ENCODE measurements at regions not wholly inside any gene's neighbourhood (a gene's known extent, or its start where the extent isn't known, plus 50 kb on each side); places are given as distances from the start of the nearest gene placed in this dataset.
"Not testable (repeated sequence)": the region's sequence is repeated elsewhere in the genome, so short reads cannot be mapped to it uniquely, and the experiment has no call there.

DNA sequence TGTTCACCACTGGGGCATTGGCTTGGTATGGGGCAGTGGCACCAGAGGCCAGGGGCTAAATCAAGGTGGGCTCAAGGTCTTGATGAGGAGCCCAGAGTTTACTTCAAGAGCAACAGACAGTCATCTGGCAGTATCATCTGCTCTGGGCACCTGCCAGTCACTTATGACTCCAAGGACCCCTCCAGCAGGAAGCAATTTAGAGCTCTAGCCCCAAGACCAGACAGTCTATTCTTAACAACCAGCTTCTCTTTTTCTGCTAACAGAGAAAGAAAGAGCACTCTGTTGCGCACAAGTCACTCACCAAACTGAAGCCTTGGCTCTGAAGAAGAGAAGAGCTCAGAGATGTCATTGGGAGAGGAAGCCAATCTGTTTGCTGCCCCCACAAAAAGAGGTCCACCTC, 309.2 kb downstream of the HS3ST1 start:
- DNase-seq = no peak

DNA sequence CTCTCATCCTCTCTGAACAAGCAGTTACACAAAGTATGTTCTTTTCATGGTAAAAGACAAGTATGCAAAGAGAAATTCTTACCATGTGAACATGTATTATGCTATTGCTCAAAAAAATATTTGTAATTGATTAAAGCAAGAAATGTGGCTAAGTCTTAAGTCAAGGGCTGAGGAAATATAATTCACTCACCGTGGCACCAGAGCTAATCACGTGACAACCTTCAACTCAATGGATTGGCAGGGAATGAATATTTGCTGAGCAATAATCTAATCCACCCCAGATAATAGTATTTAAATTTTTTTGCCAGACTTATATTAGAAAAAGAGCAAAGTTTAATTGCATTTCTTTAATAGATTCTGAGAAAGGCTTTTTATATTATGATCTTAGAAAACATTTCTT, 310.2 kb downstream of the HS3ST1 start:
- no peak for DNase-seq

DNA sequence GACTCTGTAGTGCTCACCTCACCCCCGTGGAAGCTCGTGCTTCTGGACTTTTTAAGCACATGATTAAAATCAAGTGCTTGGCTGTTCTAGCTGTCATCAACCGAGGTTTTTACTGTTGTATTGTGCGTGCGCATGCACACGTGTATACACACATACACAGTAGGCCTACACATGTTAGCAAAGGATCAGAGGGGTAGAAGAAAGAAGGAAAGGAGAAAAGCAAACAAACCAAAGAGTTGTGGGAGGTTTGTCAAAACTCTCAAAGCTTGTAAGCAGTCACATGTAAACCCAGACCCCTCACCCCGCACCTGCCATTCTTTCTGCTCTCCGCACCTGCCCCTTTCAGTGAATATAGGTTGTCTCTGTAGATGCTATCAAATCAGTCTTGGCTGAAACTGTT, 311.8 kb downstream of the HS3ST1 start:
- no peak for DNase-seq

DNA sequence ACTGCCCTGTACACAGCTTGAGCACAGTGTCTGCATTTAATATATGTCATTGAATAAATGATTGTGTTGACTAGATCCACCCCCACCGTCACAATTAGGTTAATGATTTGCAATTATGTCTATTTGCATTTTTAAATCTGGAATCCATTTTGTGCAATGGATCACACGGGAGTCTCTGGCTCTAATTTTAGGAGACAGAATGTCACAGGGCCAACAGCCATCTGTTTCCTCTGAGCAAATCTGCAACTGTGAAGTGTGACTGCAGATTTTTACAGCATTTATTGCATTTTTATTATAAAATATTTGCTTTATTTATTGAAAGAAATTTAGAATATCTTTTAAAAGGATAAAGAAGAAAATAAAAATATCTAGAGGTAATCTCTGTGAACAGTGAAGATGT, 316.8 kb downstream of the HS3ST1 start:
- no peak for DNase-seq

DNA sequence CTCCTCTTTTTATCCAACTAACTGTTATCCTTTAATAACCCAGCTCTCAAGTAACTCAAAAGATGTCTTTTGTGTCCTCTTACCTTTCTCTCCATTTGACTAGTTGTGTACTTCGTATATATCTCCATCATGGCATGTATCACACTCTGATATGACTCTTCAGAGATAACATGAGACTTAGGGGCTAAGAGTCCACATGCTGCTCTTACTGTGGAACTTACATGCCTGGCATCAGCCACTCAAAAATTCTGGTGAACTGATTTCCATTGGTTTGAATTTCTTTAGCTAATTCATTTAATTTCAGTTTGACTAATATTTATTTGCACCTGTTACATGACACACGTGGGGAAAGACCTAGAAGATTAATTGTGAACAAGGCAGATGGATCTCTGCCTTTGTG, 317.3 kb downstream of the HS3ST1 start:
- no peak for DNase-seq

DNA sequence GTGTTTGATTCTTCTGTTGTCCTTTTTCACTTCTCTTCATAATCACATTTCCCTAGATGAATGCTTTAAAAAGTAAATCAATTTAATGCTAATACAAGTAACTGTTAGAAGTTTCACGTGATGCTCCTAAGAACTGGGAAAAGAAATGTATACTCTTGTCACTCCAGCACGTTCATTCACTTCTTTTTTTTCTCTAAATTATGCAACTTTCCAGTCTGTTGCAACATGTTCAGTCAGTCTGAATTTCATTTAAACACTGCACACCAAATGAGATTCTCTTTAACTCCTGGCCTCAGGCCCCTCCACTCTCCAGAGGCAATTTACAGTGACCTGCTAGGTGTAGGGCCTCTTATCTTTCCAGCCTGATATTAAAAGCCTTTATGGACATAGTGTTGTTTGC, 321.9 kb downstream of the HS3ST1 start:
- no peak for DNase-seq

DNA sequence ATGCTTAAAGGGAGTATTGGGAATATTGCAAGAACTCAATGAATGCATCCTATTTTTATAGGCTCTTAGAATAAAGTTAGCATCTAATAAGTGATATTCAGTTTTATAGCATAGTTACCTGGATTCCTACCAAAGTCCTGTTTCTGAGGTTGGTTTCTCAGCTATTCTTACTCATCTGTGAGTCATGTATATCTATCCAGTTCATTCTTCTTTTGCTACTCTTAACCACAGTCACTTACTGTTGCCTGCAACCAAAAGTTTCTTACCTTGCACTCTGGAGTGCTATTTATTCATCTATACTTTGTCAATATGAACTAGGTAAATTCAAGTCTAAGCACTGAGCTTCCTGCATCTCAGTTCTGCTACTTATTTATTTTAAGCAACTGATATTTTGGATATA, 322.5 kb downstream of the HS3ST1 start:
- no peak for DNase-seq

DNA sequence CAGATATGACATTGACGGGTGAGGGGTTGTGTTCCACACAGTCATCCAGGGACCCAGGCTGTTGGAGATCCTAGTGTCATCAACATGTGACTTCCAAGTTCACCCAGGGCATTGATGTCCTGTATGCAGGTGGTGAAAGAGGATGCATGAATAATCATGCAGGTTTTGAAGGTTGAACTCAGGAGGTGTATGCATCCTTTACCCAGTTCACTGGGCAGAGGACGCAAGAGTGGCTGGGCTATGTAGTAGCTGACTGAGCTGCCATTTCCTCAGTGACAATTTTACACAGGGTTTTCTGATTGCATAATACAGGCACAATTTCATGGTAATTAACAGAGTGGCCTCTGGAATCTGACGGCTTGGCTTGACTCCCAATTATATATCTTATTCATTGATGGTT, 323.0 kb downstream of the HS3ST1 start:
- no peak for DNase-seq

DNA sequence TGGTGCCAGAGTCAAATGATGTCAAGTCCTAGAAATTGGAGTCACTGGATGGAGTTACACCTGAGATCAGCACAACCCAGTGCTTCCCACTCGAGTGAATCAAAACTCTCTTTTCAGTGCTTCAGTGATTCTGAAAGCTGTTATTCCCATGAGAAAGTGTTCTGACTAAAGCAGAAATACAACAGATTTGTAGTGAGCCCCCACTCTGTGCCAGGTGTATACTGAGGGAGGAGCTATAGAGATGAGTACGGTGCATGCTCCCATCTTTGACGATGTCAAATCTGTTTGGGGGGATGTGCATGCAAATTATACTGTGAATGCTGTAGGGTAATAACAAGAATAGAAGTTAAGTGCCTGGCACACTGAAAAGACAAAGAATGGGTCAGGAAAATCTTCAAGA, 330.2 kb downstream of the HS3ST1 start:
- DNase-seq = no peak

DNA sequence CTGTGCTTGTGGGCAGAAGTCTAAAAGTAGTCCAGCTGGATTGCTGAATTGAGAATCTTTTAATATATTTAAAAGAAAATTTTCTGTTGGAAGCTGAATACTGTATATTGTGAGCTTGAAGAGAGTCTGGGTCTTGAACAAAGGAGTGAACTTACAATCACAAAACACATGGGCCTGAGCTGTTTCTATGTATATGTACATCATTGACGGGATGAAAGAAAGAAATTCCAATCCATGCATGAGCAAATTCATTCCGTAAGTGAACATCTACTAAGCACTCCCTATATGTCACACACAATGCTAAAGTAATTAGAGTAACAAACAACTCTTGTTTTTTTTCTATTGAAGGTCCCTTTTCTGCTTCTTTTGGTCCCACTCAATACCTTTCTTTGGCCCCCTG, 331.0 kb downstream of the HS3ST1 start:
- DNase-seq = no peak

DNA sequence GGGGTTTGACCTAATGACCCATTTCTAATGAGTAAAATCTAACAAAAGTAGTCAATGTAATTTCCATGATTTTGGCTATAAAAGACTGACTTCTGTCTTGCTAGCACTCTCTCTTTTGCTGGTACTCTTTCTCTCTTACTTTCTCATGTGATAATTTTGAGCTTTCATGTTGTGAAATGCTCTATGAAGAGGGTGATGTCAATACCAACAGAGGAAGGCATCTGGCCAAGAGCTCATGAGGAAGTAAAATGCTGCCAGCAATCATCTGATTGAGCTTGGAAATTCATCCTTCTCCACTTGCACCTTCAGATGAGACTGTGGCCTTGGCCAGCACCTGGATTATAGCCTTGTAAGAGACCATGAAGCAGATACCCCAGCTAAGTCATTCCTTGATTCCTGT, 347.7 kb downstream of the HS3ST1 start:
- no peak for DNase-seq

DNA sequence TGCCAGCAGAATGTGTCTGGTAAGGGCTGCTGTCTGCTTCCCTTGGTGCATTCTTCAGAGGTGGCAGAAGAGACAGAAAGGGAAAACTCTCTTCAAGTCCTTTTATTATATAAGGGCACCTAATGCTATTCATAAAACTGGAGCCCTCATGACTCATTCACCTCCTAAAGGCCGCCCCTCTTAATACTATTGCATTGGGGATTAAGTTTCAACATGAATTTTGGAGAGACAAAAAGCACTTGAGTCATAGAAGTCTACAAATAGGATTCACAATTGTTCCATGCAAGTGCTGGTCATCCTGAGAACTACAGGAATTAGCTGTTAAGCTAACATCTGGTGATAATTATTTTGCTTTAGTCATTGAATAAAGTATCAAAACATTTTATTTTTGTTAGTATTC, 349.5 kb downstream of the HS3ST1 start:
- DNase-seq = no peak

DNA sequence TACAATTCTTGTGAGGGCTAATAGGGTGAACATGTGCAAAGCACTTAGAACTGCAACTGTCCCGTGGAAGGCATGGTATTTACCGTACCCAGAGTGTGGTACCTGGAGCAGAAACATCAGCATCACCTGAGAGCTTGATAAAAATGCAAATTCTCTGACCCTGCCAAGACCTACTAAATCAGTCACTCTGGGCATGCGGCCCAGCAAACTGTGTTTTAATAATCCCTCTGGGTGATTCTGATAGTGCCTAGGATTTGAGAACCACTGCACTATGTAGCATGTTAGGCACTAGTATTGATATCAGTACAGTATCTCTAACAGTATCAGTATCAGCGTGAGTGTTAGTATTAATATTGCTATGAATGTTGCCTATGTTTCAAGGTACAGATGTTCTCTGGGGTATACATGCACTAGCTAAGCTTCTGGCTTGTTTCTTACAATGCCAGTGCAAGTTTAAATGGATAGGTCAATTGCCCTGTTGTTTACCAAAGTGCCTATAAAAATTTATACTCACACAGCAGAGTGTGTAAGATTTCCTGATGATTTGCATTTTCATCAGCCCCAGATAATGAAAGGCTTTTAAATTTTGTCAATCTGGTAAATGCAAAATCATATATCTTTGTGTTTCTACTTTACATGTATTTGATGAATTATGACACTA, 354.0 kb downstream of the HS3ST1 start:
- DNase-seq = no peak

DNA sequence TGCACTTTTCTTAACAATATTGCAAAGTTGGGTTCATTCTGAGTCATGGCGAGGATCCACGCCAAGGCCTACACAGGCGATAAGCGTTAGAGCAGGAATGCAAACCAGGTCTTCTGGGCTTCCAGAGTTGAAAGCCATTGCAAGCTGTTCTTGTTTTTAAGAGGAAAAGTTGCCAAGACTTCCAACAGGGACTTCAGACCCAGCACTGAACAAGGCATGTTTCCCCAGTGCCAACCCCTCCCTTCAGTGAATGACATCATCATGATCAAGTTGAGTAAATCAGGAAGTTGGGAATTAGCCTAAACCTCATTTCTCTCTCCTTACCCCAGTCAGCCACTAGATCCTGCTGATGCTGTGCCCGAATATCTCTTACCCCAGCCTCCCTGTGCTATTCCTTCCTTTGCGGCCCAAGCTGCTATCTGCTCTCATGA, 355.1 kb downstream of the HS3ST1 start:
- no peak for DNase-seq

DNA sequence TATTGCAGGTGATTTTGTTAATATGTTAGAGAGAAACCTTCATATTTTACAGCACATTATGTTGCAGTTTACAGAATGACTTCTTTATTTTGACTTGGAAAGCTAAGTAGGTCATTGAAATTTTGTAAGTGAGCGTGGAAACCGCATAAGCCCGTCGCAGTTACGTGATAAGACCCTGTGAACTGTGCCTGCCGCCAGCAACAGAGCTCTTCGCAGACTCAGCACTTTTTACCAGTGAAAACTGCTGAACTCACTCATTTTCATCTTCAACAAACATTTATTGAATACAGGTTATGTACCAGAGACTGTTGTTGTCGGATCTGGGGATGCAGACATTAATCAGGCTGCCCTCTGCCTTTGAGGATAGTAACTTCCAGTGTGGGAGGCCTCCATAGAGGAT, 355.7 kb downstream of the HS3ST1 start:
- no peak for DNase-seq

DNA sequence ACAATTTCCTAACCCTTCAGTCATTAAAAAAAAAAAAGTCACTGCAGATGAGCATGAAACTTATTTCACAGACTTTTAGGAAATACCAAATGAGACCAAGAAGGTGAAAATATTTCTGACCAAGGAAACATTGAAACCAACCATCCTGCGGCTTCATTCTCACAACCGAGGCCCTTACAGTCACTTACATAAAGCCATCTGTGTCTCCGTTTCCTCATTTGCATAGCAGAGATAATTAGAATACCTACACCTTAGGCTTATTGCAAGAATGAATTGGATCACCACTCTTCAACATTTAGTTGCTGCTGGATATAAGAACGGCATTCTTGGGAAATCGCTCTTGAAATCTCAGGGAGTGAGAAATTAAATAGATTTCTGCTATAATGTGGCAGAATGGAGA, 356.2 kb downstream of the HS3ST1 start:
- DNase-seq = no peak

DNA sequence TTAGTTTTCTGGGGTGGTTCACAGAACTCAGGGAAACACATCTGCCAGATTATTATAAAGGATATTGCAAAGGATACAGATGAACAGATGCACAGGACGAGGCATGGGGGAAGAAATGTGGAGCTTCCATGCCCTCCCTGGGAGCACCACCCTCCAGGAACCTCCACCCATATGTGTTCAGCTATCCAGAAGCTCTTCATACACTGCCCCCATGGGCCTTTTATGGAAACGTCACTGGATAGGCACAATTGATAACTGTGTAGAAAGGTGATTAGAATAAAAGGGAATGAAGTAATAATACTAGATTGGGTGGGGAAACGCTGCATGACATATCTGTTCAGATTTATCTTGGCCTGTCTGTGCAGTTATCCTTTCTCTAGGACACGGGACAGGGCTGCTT, 357.9 kb downstream of the HS3ST1 start:
- no peak for DNase-seq

DNA sequence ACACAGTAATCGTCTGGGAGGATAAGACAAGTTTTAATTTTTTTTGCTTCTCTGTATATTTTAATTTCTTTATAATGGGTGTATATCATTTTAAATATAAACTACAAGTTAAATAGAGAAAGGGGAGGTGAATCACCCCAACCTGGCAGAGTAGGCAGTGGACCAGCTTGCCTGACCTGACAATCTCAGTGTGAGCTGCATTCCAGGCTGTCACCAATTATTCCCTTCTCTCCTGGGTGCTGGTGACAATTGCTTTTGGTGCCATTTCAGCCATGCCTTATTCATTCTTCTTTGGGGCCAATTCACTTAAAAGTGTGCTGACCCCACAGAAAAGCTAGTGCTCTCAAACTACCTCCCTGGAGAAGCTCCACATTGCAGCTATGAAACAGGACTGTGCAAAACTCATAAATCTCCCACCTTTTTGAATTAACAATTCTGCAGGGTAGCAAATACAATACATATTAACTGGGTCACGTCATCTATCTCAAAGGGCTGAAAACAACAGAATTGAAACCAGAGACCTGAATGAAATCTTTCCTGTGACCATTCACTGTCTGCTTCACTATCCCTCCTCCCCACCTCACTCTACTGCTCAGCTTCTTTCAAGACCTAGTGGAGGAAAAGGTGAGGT, 359.0 kb downstream of the HS3ST1 start:
- DNase-seq = no peak

DNA sequence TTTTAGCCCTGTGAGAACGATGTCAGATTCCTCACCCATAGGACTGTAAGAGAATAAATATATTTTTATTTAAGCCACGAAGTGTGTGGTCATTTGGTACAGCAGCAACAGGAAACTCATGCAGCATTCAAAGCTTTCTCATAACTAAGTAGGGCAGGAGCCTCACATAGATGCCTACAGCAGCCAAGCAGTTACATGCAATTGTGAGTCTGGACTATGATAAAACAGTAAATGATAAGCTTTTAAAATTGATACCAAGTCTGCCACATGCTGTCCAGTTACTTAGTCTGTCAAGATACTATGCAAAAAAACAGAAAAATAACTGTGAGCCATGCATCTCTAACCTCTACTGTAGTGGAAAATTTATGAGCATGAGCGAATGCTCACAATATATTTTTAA, 359.6 kb downstream of the HS3ST1 start:
- no peak for DNase-seq

DNA sequence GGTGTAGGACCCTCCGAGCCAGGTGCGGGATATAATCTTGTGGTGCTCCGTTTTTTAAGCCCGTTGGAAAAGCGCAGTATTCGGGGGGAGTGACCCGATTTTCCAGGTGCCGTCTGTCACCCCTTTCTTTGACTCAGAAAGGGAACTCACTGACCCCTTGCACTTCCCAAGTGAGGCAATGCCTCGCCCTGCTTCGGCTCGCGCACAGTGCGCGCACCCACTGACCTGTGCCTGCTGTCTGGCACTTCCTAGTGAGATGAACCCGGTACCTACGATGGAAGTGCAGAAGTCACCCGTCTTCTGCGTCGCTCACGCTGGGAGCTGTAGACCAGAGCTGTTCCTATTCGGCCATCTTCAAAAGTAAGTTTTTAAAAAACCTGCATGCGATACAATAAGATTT, 362.1 kb downstream of the HS3ST1 start:
- DNase-seq = not testable (repeated sequence)

DNA sequence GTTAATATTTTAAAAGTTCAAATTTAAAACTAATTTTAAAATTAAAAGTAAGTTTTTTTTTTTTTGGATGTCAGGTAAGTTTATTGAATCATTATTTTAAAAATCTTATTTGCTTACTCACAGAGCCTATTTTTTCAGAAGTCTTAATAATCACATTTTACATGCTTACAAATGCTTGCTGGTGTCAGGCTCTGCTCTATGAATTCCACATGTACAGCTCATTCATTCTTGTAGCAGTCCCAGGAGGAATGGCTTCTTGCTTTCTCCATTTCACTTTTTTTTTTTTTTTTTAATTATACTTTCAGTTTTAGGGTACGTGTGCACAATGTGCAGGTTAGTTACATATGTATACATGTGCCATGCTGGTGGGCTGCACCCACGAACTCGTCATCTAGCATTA, 368.1 kb downstream of the HS3ST1 start:
- DNase-seq = not testable (repeated sequence)

DNA sequence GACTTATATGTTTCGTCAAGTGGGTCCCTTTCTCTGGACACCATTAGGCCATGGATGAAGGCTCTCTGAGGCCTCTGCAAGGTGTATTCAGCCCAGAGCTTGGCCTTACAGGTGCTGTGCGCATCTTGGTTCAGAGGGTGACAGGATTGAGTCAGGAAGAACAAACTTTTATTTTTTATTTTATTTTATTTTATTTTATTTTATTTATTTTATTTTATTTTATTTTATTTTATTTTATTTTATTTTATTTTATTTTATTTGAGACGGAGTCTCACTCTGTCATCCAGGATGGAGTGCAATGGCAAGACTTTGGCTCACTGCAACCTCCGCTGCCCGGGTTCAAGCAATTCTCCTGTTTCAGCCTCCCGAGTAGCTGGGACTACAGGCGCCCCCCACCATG, 370.4 kb upstream of the CLNK start:
- DNase-seq = not testable (repeated sequence)

DNA sequence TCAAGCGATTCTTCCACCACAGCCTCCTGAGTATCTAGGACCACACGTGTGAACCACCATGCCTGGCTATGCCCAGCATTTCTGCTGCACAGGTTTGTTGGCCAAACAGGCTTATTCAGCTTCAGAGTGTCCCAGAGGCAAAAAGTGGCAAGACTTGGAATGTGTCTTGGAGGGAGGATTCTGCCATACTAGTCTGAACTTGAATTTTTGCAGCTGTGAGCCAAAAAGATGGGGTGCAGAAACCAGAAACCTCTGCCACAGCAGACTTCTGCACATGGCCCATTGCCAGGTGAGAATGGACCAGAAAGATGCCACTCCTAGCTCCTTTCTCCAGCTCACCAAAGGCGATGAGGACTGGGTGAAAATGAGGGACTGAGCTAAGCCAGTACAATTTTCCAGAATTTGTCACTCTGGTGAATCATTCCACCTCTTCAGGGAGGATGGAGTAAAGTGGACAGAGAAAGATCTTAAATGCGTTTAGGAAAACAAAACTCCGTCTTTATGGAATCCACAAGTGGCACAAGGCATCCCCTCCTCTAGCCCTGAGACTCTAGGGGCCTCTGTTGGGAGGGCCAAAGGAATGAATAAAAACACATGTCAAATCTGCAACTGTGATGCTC, 369.1 kb upstream of the CLNK start:
- no peak for DNase-seq

DNA sequence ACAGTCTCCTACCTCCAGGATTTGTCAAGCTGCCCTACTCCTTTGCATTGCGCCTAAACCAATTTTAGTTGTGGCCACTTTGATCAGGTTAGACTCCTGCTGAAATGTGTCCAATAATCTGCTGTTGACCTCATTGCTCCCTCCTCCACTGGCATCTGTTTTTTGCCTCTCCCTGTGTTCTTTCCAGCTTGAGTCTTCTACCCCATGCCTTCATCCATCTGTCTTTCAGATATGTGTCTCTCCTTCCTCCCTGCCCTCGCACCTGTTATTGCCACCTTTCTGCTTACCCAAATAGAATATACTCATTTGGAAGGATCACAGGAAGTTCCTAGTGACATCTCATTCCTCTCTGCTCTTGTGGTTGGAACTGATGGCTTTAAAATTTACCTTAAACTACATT, 366.6 kb upstream of the CLNK start:
- no peak for DNase-seq

Data from left kidney (tissue), 1 donor.